ENCODE measurements at regions not wholly inside any gene's neighbourhood (a gene's known extent, or its start where the extent isn't known, plus 50 kb on each side); places are given as distances from the start of the nearest gene placed in this dataset.
"Not testable (repeated sequence)": the region's sequence is repeated elsewhere in the genome, so short reads cannot be mapped to it uniquely, and the experiment has no call there.

DNA sequence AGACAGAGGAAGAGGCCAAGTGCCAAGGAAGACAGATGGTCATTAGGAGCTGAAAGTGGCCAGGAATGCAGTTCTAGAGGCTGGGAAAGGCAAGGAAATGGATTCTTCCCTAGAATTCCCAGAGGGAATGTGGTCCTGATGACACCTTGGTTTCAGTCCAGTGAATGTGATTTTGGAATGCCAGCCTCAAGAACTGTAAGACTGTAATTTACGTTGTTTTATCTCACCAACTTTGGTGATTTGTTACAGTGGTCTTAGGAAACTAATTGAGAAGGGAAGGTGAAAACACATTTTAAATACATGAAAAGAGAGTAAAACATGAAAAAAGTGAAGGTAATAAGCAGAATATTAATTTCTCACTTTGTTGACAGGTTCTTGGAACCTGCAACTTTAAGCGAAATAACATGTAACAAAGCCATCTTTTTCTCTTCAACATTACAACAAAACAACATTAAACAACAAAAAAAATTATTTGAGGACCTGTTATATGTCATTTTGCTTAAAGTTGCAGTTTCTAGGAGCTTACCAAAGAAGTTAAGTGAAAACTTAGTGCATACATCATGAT is 370.2 kb downstream of the METTL4 start:
- no peak for DNase-seq

DNA sequence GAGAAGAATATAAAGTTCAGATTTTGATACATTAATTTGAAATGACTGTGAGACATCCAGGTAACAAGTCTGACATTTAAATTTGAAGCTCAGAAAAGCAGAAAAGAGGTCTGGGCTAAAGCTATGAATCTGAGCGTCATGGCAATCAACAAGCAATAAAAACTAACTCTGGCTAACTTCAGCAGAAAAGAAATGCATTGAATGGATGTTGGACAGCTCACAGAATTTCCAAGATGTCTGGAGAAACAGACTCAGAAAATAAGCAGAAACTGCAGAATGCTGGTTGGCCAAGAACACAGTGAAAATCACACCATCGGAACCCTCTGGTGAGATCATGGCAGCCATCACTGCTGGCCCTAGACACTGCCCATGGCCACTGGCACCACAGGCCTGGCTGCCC is 366.6 kb downstream of the METTL4 start:
- no peak for DNase-seq

DNA sequence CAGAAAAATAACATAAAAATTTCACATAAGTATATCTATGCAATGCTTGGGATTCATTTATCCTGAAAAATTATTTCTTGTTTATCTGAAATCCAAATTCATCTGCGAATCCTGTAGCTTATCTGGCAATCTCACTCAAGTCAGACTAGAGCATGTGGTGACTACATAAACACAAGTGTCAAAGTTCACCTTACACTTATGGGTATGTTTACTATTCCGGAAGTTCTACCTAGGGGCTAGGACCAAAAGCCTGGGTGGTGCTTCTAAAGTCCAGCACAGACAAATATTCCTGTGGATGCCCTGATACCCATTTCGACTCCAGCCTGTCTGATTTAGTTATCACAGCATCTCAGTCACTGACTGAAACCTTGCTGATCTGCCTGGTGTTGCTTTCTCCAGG is 364.0 kb downstream of the METTL4 start:
- no peak for DNase-seq

DNA sequence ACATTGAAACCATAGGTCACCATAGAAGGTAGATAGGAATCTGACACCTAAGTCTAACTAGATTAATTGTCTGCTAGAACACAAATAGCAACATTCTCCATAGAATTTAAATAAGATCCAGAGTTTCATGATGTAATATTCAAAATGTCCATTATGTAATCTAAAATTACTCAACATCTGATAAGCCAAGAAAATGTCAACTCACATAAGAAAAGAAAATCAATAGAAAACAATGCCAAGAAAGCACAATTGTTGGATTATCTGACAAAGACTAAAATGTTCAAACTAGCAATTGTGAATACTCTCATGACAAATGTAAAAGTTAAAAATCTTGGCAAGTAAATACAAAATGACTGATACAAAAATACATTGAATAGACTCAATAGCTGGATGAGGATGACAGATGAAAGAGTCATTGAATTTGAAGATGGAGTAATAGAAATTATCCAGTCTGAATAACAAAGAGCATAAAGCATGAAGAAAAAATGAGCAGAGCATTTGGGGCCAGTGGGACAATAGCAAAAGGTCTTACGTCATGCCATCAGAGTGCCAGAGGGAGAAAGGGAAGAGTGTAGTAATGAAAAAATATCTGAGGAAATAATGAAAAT is 358.6 kb downstream of the METTL4 start:
- no peak for DNase-seq

DNA sequence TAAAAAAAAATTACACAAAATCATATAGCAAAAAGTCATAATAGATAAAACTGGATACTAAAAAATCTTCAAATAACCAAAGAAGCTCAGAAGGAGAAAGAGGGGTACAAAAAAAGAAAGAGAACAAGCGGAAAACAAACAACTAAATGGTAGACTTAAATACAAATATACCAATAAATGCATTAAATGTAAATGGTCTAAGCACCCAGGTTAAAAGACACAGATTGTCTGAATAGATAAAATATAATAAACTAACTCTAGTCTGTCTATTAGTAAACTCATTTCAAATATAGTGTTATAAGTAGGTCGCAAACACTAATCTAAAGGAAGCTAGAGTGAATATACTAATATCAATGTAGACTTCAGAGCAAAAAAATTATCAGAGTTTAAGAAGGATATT is 357.4 kb downstream of the METTL4 start:
- DNase-seq: no peak

DNA sequence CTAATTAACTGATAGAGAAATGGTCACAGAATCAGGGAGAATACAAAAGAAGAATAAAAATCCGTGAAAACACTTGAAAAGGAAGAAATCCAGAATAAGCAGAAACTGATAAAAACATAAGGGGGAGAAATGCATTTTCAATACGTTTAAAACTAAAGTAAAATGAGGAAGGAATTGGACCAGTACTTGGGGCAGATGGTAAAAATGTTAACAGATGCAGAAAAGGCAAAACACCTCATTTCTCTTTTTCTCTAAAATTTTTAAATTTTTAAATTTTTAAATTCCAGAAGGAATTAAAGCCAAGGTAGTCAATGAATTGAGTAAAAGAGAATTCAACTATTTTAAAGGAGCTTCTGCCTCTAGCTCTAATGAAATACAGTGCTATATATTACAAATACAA is 353.9 kb downstream of the METTL4 start:
- DNase-seq: no peak

DNA sequence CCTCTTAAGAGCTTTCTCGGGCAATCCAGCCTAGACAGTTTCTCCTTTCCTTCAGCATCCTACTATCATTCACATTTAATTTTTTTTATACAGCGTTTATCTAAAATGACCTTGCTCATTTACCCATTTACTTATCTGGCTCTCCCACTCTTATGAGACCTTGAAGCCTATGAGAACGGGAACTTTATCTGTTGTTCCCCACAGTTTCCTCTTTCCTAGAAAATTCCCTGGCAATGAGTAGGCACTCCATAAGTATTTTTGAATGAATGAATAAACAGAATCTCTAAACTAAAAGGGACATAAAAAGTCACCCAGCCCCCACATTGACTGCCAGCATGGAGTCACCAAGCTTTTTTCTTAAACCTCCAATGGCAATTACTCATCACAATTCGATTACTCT is 353.2 kb downstream of the METTL4 start:
- no peak for DNase-seq

DNA sequence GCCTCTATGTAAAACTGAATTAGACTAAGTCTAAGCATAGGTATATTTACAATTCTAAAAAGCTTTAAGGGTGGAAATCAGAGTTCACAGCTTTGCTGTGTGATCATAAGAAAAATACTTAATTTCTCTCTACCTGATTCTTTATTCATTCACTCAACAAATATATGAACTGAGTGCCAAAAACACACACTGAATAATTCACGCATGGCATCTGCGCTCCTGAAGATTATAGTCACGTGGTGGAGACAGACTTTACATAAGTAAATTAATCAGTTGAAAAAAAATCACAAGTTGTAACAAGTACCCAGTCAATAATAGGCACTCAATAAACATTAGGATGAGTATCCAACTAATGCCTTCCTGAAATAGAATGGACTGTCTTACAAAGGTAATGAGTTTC is 351.6 kb downstream of the METTL4 start:
- DNase-seq: no peak

DNA sequence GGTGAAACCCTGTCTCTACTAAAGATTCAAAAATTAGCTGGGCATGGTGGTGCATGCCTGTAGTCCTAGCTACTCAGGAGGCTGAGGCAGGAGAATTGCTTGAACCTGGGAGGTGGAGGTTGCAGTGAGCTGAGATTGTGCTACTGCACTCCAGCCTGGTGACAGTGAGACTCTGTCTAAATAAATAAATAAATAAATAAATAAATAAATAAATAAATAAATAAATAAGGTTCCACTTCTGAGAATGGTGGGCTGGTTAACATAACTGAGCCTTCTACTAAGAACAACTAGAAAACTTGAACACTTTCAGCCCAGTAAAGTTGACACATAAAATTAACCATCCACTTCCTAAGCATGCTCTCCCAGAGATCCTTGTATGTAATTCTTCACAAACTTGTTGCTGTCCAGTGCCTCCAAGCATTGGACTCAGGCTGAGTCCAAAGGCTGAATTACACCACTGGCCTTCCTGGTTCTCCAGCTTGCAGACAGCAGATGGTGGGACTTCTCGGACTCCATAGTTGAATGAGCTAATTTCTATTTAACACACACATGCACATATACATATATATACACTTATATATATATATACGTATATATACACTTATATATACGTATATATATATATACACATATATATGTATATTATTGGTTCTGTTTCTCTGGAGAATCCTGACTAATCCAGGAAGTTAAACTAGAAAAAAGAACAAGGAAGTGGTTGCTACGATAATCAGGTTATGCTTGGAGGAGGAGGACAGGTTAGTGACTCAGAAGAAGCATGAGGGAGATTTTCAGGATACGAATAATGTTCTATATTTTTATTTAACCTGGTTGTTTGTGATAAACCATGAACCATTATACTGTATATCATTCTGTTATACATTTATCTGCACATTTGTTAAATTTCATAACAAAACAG is 348.8 kb downstream of the METTL4 start:
- DNase-seq: no peak

DNA sequence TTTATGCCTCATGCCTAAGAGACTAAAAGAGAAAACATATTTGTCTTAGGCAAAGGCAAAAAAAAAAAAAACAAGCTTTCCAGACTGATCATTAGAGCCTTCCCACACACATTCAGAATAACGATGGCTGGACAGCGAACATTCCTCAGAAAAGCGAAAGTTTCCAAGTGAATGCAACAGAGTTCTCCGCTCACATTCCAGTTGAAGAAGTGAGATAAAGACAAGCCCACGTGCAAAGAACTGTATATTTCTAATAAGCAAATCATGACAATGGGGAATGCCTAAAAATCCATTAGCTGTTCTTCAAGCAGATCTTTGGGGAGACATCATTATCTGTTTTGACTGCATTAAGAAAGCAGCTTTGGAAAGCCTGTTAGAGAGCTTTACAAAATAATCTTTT is 347.9 kb downstream of the METTL4 start:
- no peak for DNase-seq

DNA sequence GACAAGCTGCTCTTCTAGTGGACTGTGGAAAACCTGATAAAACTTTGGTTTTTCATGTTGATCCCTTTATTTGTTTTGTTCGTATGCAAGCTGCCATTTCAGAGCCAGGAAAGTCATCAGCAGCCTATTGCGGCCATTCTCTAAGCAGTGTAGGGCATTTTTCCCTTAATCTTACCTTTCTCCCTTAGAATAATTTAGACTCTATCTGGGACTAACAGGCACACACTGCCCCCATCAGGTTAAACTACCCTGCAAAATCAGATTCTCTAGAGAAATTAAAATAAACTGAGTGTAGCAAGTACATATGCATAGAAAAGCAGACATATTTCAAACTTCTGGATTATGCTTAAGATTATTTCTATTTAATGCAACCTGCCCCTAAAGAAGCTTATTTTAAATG is 347.5 kb downstream of the METTL4 start:
- DNase-seq: peak; percentile 25

DNA sequence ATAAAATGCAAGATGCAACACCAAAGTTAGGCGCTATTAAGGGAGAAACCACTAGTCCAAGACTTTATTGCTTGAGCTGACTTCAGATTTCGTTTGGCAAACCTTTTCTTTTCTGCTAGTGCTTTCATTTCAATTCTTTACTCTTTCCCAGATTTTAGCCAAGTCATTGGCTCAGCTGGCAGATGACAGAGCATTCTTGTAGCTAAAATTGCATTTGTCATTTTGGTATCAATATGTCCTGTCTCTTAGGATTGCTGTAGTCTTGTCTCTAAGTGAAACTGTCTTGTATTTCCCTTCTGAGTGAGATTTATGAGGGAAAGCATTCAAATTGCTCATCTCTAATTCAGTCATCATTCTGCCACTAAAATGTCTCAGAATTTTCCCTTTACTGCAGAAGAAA is 335.1 kb downstream of the METTL4 start:
- DNase-seq: no peak

DNA sequence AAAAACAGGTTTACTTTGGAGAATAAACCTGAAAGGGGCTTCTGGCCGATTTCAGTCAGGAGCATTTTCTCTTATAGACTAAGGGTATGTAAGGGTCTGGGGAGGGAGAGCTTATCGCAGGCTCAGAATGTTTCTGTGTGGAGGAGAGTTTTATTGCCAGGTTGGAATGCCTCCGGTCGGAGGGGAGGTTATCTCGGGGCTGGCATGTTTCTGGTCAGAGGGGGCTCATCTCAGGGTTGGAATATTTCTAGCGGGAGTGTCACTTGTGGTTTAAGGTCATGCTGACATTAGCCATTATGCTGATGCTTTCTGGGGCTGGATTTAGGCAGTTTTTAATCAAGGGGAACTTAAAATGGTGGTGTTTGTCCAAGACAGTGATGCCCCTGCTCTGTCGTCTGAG is 333.6 kb downstream of the METTL4 start:
- no peak for DNase-seq

DNA sequence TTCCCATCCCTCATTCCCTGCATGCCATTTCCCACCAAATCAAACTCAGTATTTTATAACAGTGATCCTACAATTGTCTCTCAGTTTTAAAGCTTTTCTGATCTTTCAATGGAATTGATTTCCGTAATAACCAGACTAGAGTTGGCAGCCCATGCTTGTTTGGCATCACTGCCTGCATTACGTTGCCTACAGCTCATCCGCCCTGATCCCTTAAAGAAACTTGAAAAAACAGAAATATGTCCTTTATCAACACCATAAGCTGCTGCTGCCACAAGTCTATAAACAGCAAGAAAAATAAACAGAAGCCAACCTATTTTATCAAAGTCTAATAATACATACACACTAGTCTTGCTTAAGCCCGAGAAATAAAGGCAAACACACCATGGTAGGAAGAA is 331.0 kb downstream of the METTL4 start:
- DNase-seq: no peak

DNA sequence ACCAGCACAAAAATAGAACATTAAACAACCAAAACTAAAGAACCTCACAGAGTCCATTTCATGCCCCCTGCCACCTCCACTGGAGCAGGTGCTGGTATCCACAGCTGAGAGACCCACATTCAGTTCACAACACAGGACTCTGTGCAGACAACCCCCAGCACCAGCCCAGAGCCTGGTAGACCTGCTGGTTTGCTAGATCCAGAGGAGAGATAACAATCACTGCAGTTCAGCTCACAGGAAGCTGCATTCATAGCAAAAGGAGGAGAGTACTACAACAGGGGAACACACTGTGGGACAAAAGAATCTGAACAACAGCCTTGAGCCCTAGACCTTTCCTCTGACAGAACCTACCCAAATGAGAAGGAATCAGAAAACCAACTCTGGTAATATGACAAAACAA is 326.7 kb downstream of the METTL4 start:
- DNase-seq: no peak

DNA sequence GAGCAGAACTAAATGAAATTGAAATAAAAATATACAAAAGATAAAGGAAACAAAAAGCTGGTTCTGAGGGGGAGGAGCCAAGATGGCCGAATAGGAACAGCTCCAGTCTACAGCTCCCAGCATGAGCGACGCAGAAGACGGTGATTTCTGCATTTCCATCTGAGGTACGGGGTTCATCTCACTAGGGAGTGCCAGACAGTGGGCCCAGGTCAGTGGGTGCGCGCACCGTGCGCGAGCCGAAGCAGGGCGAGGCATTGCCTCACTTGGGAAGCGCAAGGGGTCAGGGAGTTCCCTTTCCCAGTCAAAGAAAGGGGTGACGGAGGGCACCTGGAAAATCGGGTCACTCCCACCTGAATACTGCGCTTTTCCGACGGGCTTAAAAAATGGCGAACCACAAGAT is 324.2 kb downstream of the METTL4 start:
- DNase-seq: not testable (repeated sequence)

DNA sequence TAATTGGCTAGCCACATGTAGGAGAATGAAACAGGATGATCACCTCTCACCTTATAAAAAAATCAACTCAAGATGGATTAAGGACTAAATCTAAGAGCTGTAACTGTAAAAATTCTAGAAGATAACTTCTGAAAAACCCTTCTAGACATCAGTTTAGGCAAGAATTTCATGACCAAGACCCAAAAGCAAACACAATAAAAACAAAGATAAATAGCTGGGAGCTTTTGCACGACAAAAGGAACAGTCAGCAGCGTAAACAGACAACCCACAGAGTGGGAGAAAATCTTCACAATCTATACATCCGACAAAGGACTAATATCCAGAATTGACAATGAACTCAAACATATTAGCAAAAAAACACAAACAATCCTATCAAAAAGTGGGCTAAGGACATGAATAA is 316.3 kb downstream of the METTL4 start:
- no peak for DNase-seq

DNA sequence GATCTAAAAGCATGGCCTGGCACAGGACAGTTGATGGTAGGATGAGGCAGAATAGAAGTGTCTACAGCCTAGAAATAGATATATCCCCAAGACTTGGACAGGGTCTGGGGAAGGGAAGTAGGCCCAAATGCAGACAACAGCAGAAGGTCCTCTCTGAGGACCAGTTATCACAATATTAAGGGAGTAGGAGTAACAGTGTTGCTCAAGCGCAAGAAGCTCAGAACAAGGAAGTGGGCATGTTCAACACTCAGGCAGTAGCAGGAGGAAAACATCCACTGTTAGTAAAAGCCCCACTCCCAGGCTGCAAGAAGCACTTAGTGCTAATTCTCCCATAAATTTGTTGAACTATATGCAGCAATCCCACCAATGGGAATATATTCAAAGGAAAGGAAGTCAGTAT is 314.7 kb downstream of the METTL4 start:
- DNase-seq: no peak

DNA sequence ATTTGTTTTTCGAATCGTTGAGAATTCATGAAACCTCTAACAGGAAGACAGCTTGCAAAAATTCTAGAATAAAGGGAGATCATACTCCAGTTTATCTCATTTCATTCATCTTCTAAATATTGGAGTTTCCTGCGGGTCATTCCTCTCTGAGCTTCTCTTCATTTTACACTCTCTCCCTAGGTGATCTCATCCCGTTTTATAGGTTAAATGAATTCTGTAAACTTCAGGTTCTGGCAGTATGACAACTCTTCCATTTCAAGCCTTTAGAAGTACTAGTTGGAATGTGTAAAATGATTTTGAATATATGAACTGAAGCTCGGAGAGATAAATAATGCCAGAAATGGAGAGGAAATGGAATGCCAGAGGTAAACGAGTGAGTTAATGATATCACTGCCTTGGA is 312.4 kb downstream of the METTL4 start:
- DNase-seq: no peak

DNA sequence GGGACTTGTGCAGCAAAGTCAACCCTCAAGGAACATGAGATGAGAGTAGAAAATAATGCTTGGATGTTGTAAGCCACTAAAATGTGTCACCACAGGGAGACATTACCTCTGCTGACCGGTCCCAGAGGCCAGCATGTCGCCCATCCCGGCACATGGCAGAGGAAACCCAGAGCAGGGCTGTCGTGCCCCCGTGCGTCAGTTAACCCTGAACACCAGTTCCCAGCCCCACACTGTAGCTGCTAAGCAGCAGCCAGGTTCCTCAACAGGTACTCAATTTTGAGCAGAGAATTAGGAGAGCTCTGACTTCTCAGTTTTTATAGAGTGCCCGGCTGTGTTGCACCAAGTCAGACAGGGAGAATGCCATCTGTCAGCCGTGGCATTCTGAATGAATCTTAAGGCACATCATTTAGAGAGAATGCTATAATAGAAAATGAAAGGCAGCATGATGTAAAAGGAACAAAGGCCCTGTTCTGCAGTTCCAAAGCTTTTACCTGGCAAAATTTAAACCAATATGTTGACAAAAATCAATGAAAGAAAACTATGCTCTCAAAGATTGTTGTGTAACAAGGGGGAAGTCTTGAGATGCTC is 307.9 kb downstream of the METTL4 start:
- no peak for DNase-seq

DNA sequence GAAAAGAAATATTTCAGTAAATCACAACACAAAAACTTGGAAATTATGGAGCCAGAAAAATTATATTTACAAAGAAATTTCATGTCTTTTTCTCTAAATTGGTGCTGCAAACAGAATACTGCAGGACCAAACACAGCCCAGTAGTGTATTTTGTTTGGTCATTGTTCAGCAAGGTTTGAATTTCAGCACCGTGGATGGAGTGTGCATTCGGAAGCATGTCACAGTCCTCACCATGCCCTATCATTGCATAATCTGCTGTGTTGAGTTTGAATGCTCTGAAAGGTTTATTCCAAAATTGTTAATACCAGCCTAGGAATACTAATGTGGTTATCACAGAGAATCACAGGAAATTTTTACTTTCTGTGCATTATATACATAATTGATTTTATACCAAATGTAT is 296.7 kb downstream of the METTL4 start:
- no peak for DNase-seq

DNA sequence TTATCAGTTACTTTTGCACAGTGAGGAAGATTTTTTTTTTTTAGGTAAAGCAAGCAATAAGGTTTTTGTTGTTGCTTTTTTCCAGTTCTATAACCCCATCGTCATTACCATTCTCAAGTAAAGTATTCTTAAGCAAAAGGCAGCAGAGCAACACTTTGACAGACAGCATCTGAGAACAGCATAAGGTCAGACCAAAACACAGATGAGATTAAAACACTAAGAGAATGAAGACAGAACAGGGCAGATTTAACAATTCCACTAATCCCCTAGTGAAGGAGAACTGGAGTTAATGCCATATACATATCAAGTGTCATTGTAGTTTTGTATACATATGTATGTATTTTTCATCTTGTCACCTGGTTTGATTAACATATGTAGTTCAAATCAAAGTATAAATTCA is 290.2 kb downstream of the METTL4 start:
- no peak for DNase-seq

DNA sequence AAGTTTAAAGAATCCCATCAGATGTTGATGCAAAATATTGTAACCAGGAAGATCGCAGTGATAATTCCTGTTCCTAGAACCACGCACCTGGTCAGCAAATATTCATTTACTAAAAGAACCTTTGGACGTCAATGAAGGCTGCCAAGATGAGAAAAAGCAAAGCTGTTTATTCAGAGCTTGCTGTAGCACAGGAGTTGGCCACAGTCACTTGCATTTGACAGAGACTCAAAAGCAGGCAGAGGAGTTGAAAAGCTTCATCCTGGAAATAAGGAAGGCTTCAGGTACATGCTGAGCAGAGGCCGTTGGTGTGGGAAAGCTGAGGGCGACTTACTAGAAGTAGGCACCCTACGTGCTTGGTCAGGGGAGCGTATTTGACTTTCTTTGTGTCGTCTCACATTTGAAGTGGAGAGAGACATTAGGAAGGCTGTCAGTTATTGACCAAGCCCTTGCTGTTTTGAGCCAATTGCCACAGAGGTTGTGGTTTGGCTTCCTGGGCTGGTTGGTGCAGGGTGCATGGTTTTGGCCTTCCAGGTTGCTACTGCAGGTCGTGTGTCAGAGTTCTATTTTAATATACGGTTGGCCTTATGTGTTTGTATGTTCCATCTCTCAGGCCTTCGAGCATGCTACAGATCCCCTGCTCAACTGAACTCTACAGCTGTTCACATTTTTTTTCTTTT is 289.6 kb downstream of the METTL4 start:
- no peak for DNase-seq

Data from RPMI8226 (cell line).